K562 (cell line): ENCODE measurements at regions not wholly inside any gene's neighbourhood (a gene's known extent, or its start where the extent isn't known, plus 50 kb on each side); places are given as distances from the start of the nearest gene placed in this dataset.

Experiments
- ATF7 ChIP-seq: fragments of 450-650 bp; IDR thresholded peaks from 2 replicates; pipeline ENCODE4 v1.7.1; 2014; ENCODE audit warnings: mild to moderate bottlenecking, moderate library complexity
- HMGN3 ChIP-seq: IDR thresholded peaks from 2 replicates; pipeline ENCODE4 v1.6.1; 2011; ENCODE audit warnings: borderline replicate concordance, low read depth, mild to moderate bottlenecking, mixed read lengths, low read length; ENCODE audit not compliant: insufficient read length; ENCODE audit errors: extremely low read depth
- L3MBTL2 ChIP-seq: fragments of 450-650 bp; IDR thresholded peaks from 2 replicates; pipeline ENCODE4 v1.6.1; 2016; ENCODE audit warnings: mild to moderate bottlenecking, moderate library complexity
- MYC ChIP-seq, 2 experiments: fragments of 250-450 bp in 1 of 2; sonication (Bioruptor Pico) in 1 of 2; IDR thresholded peaks; 2 replicates each; pipeline versions ENCODE4 v1.5.1 to v1.6.1; 2012 to 2021; ENCODE audit warnings: low read depth in 2 of 2, borderline replicate concordance in 1 of 2, improper control_type of control experiment in 1 of 2, low read length in 1 of 2, mild to moderate bottlenecking in 1 of 2, moderate library complexity in 1 of 2
- ZBTB17 ChIP-seq: fragments of 450-650 bp; formaldehyde crosslinking; IDR thresholded peaks from 2 replicates; pipeline ENCODE4 v1.4.0; 2020; ENCODE audit warnings: mild to moderate bottlenecking
- TF ChIP-seq, protein P1 (sequence below): sonication (generic); formaldehyde crosslinking; IDR thresholded peaks from 2 replicates; pipeline ENCODE4 v1.4.0; 2020; ENCODE audit warnings: mild to moderate bottlenecking, missing genetic modification reagents
- TF ChIP-seq, protein P2 (sequence below), 2 experiments: fragments of 150-350 bp in 1 of 2; IDR thresholded peaks; 2 replicates each; pipeline ENCODE4 v1.6.1; 2012 to 2016; ENCODE audit warnings: low read depth in 2 of 2, low read length in 2 of 2, mild to moderate bottlenecking in 1 of 2, moderate library complexity in 1 of 2
- TF ChIP-seq, protein P3 (sequence below): sonication (generic); formaldehyde crosslinking; IDR thresholded peaks from 2 replicates; pipeline ENCODE4 v1.8.1; 2023; ENCODE audit warnings: mild to moderate bottlenecking, missing genetic modification reagents

DNA sequence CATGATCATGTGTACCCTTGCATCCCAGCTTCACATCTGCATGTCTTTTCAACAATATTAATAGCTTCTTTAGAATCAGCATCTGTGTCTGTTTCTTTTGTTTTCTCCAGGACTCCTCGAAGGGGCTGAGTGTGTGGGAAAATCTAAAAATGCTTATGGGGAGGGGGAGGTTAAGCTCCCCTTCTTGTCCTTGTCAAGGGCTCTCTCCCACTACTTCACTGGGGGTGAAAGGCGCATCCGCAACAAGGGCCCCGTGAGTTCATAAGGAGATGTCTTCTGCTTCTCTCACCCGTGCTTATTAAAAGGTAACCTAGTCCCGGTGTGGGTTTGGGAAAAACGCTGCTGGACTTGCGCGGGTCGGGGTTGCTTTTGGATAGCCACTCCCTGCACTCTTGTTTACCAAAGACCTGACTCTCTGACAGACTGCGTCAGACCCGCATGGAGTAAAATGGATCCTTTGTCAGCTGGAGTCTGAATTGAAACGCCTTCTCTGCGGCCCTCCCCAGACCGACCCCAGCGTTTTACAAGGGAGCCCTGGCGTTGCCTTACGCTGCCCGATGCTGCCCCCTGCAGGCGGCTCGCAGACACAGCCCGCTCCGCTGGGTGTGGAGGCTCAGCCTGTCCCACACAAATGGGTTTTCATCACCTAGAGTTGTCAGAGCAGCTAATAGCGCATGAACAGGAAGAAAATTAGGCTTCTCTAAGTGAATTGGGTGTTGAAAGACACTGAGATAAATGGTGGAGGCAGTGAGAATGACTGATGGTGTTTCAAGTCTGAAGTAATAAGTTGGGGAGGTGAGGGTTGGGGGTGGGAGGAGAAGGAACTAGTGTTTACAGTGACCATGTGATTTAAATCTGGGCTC lies 53.8 kb downstream of the IER5 start (continued):
- TF ChIP-seq, protein P1, sequence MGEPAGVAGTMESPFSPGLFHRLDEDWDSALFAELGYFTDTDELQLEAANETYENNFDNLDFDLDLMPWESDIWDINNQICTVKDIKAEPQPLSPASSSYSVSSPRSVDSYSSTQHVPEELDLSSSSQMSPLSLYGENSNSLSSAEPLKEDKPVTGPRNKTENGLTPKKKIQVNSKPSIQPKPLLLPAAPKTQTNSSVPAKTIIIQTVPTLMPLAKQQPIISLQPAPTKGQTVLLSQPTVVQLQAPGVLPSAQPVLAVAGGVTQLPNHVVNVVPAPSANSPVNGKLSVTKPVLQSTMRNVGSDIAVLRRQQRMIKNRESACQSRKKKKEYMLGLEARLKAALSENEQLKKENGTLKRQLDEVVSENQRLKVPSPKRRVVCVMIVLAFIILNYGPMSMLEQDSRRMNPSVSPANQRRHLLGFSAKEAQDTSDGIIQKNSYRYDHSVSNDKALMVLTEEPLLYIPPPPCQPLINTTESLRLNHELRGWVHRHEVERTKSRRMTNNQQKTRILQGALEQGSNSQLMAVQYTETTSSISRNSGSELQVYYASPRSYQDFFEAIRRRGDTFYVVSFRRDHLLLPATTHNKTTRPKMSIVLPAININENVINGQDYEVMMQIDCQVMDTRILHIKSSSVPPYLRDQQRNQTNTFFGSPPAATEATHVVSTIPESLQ (CRISPR knock-in tag), result peak; percentile 66; the same call in 1 of the 2 replicates
- TF ChIP-seq HMGN3, result peak; percentile 54
- TF ChIP-seq, protein P2, sequence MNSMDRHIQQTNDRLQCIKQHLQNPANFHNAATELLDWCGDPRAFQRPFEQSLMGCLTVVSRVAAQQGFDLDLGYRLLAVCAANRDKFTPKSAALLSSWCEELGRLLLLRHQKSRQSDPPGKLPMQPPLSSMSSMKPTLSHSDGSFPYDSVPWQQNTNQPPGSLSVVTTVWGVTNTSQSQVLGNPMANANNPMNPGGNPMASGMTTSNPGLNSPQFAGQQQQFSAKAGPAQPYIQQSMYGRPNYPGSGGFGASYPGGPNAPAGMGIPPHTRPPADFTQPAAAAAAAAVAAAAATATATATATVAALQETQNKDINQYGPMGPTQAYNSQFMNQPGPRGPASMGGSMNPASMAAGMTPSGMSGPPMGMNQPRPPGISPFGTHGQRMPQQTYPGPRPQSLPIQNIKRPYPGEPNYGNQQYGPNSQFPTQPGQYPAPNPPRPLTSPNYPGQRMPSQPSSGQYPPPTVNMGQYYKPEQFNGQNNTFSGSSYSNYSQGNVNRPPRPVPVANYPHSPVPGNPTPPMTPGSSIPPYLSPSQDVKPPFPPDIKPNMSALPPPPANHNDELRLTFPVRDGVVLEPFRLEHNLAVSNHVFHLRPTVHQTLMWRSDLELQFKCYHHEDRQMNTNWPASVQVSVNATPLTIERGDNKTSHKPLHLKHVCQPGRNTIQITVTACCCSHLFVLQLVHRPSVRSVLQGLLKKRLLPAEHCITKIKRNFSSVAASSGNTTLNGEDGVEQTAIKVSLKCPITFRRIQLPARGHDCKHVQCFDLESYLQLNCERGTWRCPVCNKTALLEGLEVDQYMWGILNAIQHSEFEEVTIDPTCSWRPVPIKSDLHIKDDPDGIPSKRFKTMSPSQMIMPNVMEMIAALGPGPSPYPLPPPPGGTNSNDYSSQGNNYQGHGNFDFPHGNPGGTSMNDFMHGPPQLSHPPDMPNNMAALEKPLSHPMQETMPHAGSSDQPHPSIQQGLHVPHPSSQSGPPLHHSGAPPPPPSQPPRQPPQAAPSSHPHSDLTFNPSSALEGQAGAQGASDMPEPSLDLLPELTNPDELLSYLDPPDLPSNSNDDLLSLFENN (IDR thresholded peaks at IDR 0.05; ENCODE audit: low read depth in 2 of 2, low read length in 2 of 2), result 0 out of 4 replicates have a peak, but pooled peaks of 1 of the 2 experiments have one; percentile 50
- peak; percentile 21; the same call in 1 of the 2 replicates for TF ChIP-seq ZBTB17
- TF ChIP-seq, protein P3, sequence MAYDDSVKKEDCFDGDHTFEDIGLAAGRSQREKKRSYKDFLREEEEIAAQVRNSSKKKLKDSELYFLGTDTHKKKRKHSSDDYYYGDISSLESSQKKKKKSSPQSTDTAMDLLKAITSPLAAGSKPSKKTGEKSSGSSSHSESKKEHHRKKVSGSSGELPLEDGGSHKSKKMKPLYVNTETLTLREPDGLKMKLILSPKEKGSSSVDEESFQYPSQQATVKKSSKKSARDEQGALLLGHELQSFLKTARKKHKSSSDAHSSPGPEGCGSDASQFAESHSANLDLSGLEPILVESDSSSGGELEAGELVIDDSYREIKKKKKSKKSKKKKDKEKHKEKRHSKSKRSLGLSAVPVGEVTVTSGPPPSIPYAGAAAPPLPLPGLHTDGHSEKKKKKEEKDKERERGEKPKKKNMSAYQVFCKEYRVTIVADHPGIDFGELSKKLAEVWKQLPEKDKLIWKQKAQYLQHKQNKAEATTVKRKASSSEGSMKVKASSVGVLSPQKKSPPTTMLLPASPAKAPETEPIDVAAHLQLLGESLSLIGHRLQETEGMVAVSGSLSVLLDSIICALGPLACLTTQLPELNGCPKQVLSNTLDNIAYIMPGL (CRISPR knock-in tag), result peak; percentile 43; the same call in 1 of the 2 replicates
- TF ChIP-seq MYC (IDR thresholded peaks at IDR 0.05; ENCODE audit: low read depth, low read length), result peak; percentile 67; the same call in 1 of the 2 replicates
- no peak for TF ChIP-seq MYC (CRISPR knock-in tag; IDR thresholded peaks at IDR 0.05; ENCODE audit: borderline replicate concordance, low read depth)
- TF ChIP-seq ATF7, result peak; percentile 70
- peak; percentile 26; the same call in 1 of the 2 replicates for TF ChIP-seq L3MBTL2
